H1 (cell line): ENCODE measurements at regions not wholly inside any gene's neighbourhood (a gene's known extent, or its start where the extent isn't known, plus 50 kb on each side); places are given as distances from the start of the nearest gene placed in this dataset.

Experiments used
- CTCF ChIA-PET: fragments of 300-600 bp; sonication (Branson Sonifier 250); formaldehyde crosslinking; loops from one replicate; lab custom pipeline; 2021; ENCODE audit not compliant: partially characterized antibody; lab: Charles Lee
- POLR2A ChIA-PET: fragments of 300-600 bp; sonication (Branson Sonifier 250); formaldehyde crosslinking; loops from one replicate; lab custom pipeline; 2021; ENCODE audit warnings: inconsistent platforms; ENCODE audit not compliant: partially characterized antibody; lab: Charles Lee
- DNase-seq, 2 experiments: peaks; one replicate each; pipeline versions ENCODE4 v3.0.0 to v3.0.0-alpha.2; 2010 to 2022; ENCODE audit warnings: low spot score in 2 of 2, low read depth in 1 of 2, mixed read lengths in 1 of 2
- FAIRE-seq: peaks from 2 replicates; lab custom pipeline; 2011; peaks lifted over from hg19 to GRCh38; lab: Jason Lieb, UNC
- H2AFZ ChIP-seq: 2 replicates; pipeline ENCODE4 v1.8.1; 2012; ENCODE audit warnings: low read length, inconsistent platforms
- H2AK5ac ChIP-seq: 2 replicates; pipeline ENCODE4 v1.6.1; 2013; ENCODE audit warnings: low read depth, low read length
- H2BK120ac ChIP-seq: replicated peaks from 2 replicates; pipeline ENCODE3; 2013; ENCODE audit warnings: low read depth, low read length, inconsistent platforms
- H2BK12ac ChIP-seq: 2 replicates; pipeline ENCODE4 v1.6.1; 2013; ENCODE audit warnings: low read depth, low read length
- H2BK15ac ChIP-seq: 2 replicates; pipeline ENCODE4 v1.6.1; 2013; ENCODE audit warnings: low read length
- H2BK20ac ChIP-seq: 2 replicates; pipeline ENCODE4 v1.6.1; 2013; ENCODE audit warnings: low read length
- H2BK5ac ChIP-seq: 2 replicates; pipeline ENCODE4 v1.6.1; 2013; ENCODE audit warnings: low read depth, low read length
- H3K14ac ChIP-seq: 2 replicates; pipeline ENCODE4 v1.6.1; 2013; ENCODE audit warnings: inconsistent platforms; ENCODE audit not compliant: insufficient read length
- H3K18ac ChIP-seq: 2 replicates; pipeline ENCODE4 v1.6.1; 2013; ENCODE audit warnings: low read length; ENCODE audit errors: extremely low read depth
- H3K23ac ChIP-seq: 2 replicates; pipeline ENCODE4 v1.6.1; 2013; ENCODE audit warnings: inconsistent platforms; ENCODE audit not compliant: insufficient read length
- H3K23me2 ChIP-seq: 2 replicates; pipeline ENCODE4 v1.6.1; 2013; ENCODE audit warnings: low read depth, low read length
- H3K27ac ChIP-seq: 2 replicates; pipeline ENCODE4 v1.6.1; 2011; ENCODE audit warnings: low read depth, low read length, inconsistent platforms
- H3K27me3 ChIP-seq, 4 experiments: replicated peaks in 1 of 4; 1 replicate in 1 of 4; 2 replicates in 3 of 4; pipeline versions ENCODE4 v1.6.1 to v1.8.1; 2011 to 2013; ENCODE audit warnings: low read length in 3 of 4, mild to moderate bottlenecking in 3 of 4, inconsistent platforms in 2 of 4, mixed read lengths in 2 of 4, moderate library complexity in 1 of 4; ENCODE audit not compliant: control insufficient read depth in 3 of 4, insufficient read depth in 3 of 4; ENCODE audit errors: extremely low read depth in 1 of 4
- H3K36me3 ChIP-seq, 4 experiments: 2 replicates each; pipeline versions ENCODE4 v1.6.1 to v1.8.1; 2011 to 2013; ENCODE audit warnings: mild to moderate bottlenecking in 4 of 4, low read length in 3 of 4, moderate library complexity in 2 of 4, control low read depth in 1 of 4, inconsistent platforms in 1 of 4; ENCODE audit not compliant: insufficient read depth in 4 of 4, control insufficient read depth in 2 of 4
- H3K4ac ChIP-seq: replicated peaks from 2 replicates; pipeline ENCODE3; 2013; ENCODE audit warnings: low read length, low read depth, mixed read lengths, inconsistent platforms; ENCODE audit not compliant: insufficient read length
- H3K4me1 ChIP-seq, 4 experiments: replicated peaks in 1 of 4; 1 replicate in 1 of 4; 2 replicates in 3 of 4; pipeline versions ENCODE4 v1.6.1 to v1.8.1; 2011 to 2013; ENCODE audit warnings: low read length in 3 of 4, inconsistent platforms in 2 of 4, mixed read lengths in 1 of 4; ENCODE audit not compliant: insufficient read depth in 4 of 4, control insufficient read depth in 3 of 4
- H3K4me2 ChIP-seq, 2 experiments: 2 replicates each; pipeline versions ENCODE4 v1.6.1 to v1.8.1; 2011 to 2013; ENCODE audit warnings: low read depth in 2 of 2, low read length in 2 of 2, control low read depth in 1 of 2, inconsistent platforms in 1 of 2, mild to moderate bottlenecking in 1 of 2; ENCODE audit not compliant: insufficient read depth in 1 of 2
- H3K4me3 ChIP-seq, 4 experiments: fragments of 200-600, 300-600 bp in 1 of 4; sonication (generic), shearing (Covaris generic), sonication (Bioruptor Twin) in 1 of 4; 2 replicates each; pipeline versions ENCODE4 v1.5.1 to v1.8.1; 2011 to 2016; ENCODE audit warnings: low read length in 4 of 4, low read depth in 3 of 4, control low read depth in 2 of 4, inconsistent platforms in 2 of 4, mild to moderate bottlenecking in 2 of 4, mixed read lengths in 1 of 4, moderate library complexity in 1 of 4; ENCODE audit not compliant: insufficient read depth in 2 of 4; ENCODE audit errors: extremely low read depth in 1 of 4
- H3K56ac ChIP-seq: replicated peaks from 2 replicates; pipeline ENCODE3; 2013; ENCODE audit warnings: low read depth, mild to moderate bottlenecking, mixed read lengths, low read length, inconsistent platforms; ENCODE audit not compliant: insufficient read length
- H3K79me1 ChIP-seq: 2 replicates; pipeline ENCODE4 v1.6.1; 2013; ENCODE audit warnings: low read depth, low read length, control low read depth
- H3K79me2 ChIP-seq, 2 experiments: 2 replicates each; pipeline versions ENCODE4 v1.6.1 to v1.8.1; 2012 to 2013; ENCODE audit warnings: low read length in 2 of 2, mild to moderate bottlenecking in 2 of 2, inconsistent platforms in 1 of 2; ENCODE audit not compliant: insufficient read depth in 2 of 2, control insufficient read depth in 1 of 2
- H3K9ac ChIP-seq, 4 experiments: replicated peaks in 1 of 4; 1 replicate in 1 of 4; 2 replicates in 3 of 4; pipeline versions ENCODE4 v1.6.1 to v1.8.1; 2011 to 2013; ENCODE audit warnings: low read depth in 3 of 4, low read length in 3 of 4, control low read depth in 2 of 4, mild to moderate bottlenecking in 2 of 4, moderate library complexity in 2 of 4, inconsistent platforms in 1 of 4; ENCODE audit errors: extremely low read depth in 1 of 4
- H3K9me3 ChIP-seq, 2 experiments: 2 replicates each; pipeline versions ENCODE4 v1.6.1 to v1.8.1; 2012 to 2013; ENCODE audit warnings: mild to moderate bottlenecking in 2 of 2, moderate library complexity in 2 of 2, control low read depth in 1 of 2, inconsistent platforms in 1 of 2, low read depth in 1 of 2, low read length in 1 of 2, mixed read lengths in 1 of 2; ENCODE audit not compliant: insufficient read depth in 2 of 2
- H4K20me1 ChIP-seq, 2 experiments: replicated peaks in 1 of 2; 2 replicates each; pipeline versions ENCODE3 to v1.8.1; 2011 to 2013; ENCODE audit warnings: inconsistent platforms in 2 of 2, low read length in 2 of 2, mild to moderate bottlenecking in 1 of 2; ENCODE audit not compliant: insufficient read depth in 2 of 2, control insufficient read depth in 1 of 2
- H4K5ac ChIP-seq: 2 replicates; pipeline ENCODE4 v1.6.1; 2013; ENCODE audit warnings: low read length, low read depth, mixed read lengths, inconsistent platforms; ENCODE audit not compliant: insufficient read length
- H4K8ac ChIP-seq: 2 replicates; pipeline ENCODE4 v1.8.0; 2013; ENCODE audit warnings: mild to moderate bottlenecking, moderate library complexity, low read length, inconsistent platforms; ENCODE audit not compliant: insufficient read depth; ENCODE audit errors: extremely low read depth
- H4K91ac ChIP-seq: replicated peaks from 2 replicates; pipeline ENCODE3; 2013; ENCODE audit warnings: low read length, mixed read lengths, inconsistent platforms; ENCODE audit not compliant: insufficient read length
- KDM4A ChIP-seq: IDR thresholded peaks from one replicate; pipeline ENCODE4 v1.7.1; 2012; ENCODE audit warnings: low read depth, mild to moderate bottlenecking, moderate library complexity, low read length, inconsistent platforms; ENCODE audit not compliant: severe bottlenecking
- RFX5 ChIP-seq: IDR thresholded peaks from 2 replicates; pipeline ENCODE4 v1.6.1; 2011; ENCODE audit warnings: low read depth, low read length, improper control_type of control experiment, borderline replicate concordance
- WGBS, 2 experiments: shearing (Covaris generic) in 1 of 2; methylation state at CpG; one replicate each; pipeline versions ENCODE4 v1.1.6 to v1.1.7; 2013 to 2015; ENCODE audit warnings: low lambda C conversion rate in 2 of 2, mixed read lengths in 2 of 2, inconsistent platforms in 1 of 2, low coverage in 1 of 2, missing lambda C conversion rate in 1 of 2; ENCODE audit not compliant: insufficient replicate concordance in 2 of 2, insufficient coverage in 1 of 2, insufficient read length in 1 of 2; ENCODE audit errors: extremely low coverage in 1 of 2, missing lambda C conversion rate in 1 of 2; 5-methylcytosine and 5-hydroxymethylcytosine counted together

DNA sequence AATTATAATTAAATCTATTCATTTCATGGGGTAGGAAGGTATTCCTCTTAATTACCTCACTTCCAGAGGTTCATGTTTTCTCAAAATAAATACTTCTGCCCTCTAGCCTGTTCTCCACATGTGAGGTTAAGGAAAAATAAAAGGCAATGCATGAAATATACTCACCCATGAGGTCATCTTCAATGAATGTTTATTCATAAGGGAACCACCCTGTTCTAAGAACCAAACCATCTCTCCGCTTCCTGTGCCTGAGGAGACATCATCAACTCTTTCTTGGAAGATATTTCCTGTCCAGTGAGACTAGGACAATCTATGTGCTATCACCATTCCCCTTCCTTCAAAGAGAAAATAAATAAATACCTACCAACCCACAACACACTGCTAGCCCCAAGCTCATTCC, 513.7 kb upstream of the PLXNA2 start:
- H3K27ac ChIP-seq: no peak overlapping the region
- H3K4me2 ChIP-seq: no peak overlapping the region
- H2AK5ac ChIP-seq: no peak overlapping the region
- H3K23me2 ChIP-seq: no peaks in the 10 kb centered on the region
- H3K79me1 ChIP-seq: no peaks in the 10 kb centered on the region
- no peak overlapping the region for H2BK12ac ChIP-seq
- no peak overlapping the region for H4K91ac ChIP-seq
- CTCF ChIA-PET: no interaction called here
- no peak overlapping the region for H2BK120ac ChIP-seq
- no peak for DNase-seq
- no peak for FAIRE-seq
- no peak overlapping the region for H3K23ac ChIP-seq
- H2AFZ ChIP-seq: no peak overlapping the region; the same call in 1 of the 2 replicates
- H3K36me3 ChIP-seq: no peaks in the 10 kb centered on the region
- no peak overlapping the region for H2BK5ac ChIP-seq
- H4K5ac ChIP-seq: no peak overlapping the region
- no peaks in the 10 kb centered on the region for H3K4me1 ChIP-seq
- H3K79me2 ChIP-seq: no peaks in the 10 kb centered on the region
- H3K9me3 ChIP-seq: no peaks in the 10 kb centered on the region
- no peaks in the 10 kb centered on the region for H3K27me3 ChIP-seq
- no peak overlapping the region for H3K4ac ChIP-seq
- H3K4me3 ChIP-seq: no peak overlapping the region
- no peak overlapping the region for H3K18ac ChIP-seq
- POLR2A ChIA-PET: no interaction called here
- no peak overlapping the region for H3K9ac ChIP-seq
- no peak overlapping the region for H2BK15ac ChIP-seq
- no peak overlapping the region for H2BK20ac ChIP-seq
- H3K14ac ChIP-seq: no peak overlapping the region
- no peak overlapping the region for H3K56ac ChIP-seq
- H4K20me1 ChIP-seq: no peaks in the 10 kb centered on the region
- WGBS, 2 experiments: 100% methylated on average over 1 of the region's 1 CpG; no CpG with 5 or more reads in 1 of the 2 experiments
- H4K8ac ChIP-seq: no peak overlapping the region
- TF ChIP-seq KDM4A (no peak), RFX5 (no peak)
